Inflammatory macrophage treated with lipopolysaccharide for 1 hour (primary cell): ENCODE measurements at regions not wholly inside any gene's neighbourhood (a gene's known extent, or its start where the extent isn't known, plus 50 kb on each side); places are given as distances from the start of the nearest gene placed in this dataset.
"Not testable (repeated sequence)": the region's sequence is repeated elsewhere in the genome, so short reads cannot be mapped to it uniquely, and the experiment has no call there.

ENCODE experiments used
- DNase-seq, 2 donors: peaks; one replicate each; pipeline ENCODE4 v3.0.0-alpha.2; 2020 to 2022

GRCh38 chr12:90585640-90586304 is 369.2 kb downstream of the CCER1 start:
- no peak for DNase-seq

GRCh38 chr12:90576707-90577106 is 378.3 kb downstream of the CCER1 start:
- no peak for DNase-seq

GRCh38 chr12:90575995-90576394 is 379.0 kb downstream of the CCER1 start:
- no peak for DNase-seq

GRCh38 chr12:90574676-90575075 is 380.3 kb downstream of the CCER1 start:
- DNase-seq = no peak

- no peak for DNase-seq
Observed at GRCh38 chr12:90572778-90573177, 382.2 kb downstream of the CCER1 start.

GRCh38 chr12:90569685-90570084 is 385.3 kb downstream of the CCER1 start:
- DNase-seq = no peak

GRCh38 chr12:90562671-90563070 is 392.3 kb downstream of the CCER1 start:
- no peak for DNase-seq

- DNase-seq = no peak
Observed at GRCh38 chr12:90548595-90548994, 406.4 kb downstream of the CCER1 start.

GRCh38 chr12:90546511-90546910 is 408.5 kb downstream of the CCER1 start:
- no peak for DNase-seq

- DNase-seq = no peak
Observed at GRCh38 chr12:90543841-90544240, 411.1 kb downstream of the CCER1 start.

- DNase-seq = no peak
Observed at GRCh38 chr12:90543374-90543773, 411.6 kb downstream of the CCER1 start.

GRCh38 chr12:90542852-90543251 is 412.1 kb downstream of the CCER1 start:
- DNase-seq = not testable (repeated sequence)

GRCh38 chr12:90533828-90534227 is 421.1 kb downstream of the CCER1 start:
- DNase-seq = not testable (repeated sequence)

- no peak for DNase-seq
Observed at GRCh38 chr12:90520002-90520734, 434.8 kb downstream of the CCER1 start.

- DNase-seq = no peak
Observed at GRCh38 chr12:90519285-90519684, 435.7 kb downstream of the CCER1 start.

- no peak for DNase-seq
Observed at GRCh38 chr12:90515199-90516175, 439.5 kb downstream of the CCER1 start.

GRCh38 chr12:90514325-90514724 is 440.7 kb downstream of the CCER1 start:
- no peak for DNase-seq

- DNase-seq = no peak
Observed at GRCh38 chr12:90512518-90512917, 442.5 kb downstream of the CCER1 start.

GRCh38 chr12:90510948-90511347 is 444.0 kb downstream of the CCER1 start:
- DNase-seq = no peak

GRCh38 chr12:90504806-90505205 is 450.2 kb downstream of the CCER1 start:
- no peak for DNase-seq

- no peak for DNase-seq
Observed at GRCh38 chr12:90502070-90502469, 452.9 kb downstream of the CCER1 start.

GRCh38 chr12:90501412-90501811 is 453.6 kb downstream of the CCER1 start:
- no peak for DNase-seq

- DNase-seq = no peak
Observed at GRCh38 chr12:90499795-90500194, 455.2 kb downstream of the CCER1 start.
